ENCODE measurements at regions not wholly inside any gene's neighbourhood (a gene's known extent, or its start where the extent isn't known, plus 50 kb on each side); places are given as distances from the start of the nearest gene placed in this dataset.

DNA sequence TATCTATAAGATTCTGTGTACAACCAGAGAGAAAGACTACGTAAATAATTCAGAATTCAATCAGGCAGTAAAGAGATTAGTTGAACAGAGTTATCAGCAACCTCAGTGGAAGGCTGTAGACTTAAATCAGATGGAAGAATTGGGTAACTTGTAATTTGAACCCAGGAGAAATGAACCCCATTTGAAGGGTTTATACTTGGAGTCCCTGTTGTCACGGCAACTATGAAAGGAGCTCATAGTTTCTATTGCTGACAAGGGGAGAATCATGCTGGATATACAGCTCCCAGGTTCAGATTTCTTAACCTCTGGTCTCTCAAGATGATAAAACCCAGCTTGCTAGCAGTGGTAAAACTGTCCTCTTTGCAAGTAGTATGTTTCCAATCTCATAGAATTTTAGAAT, 54.4 kb upstream of the BMP4 start:
- TF ChIP-seq, protein P1, sequence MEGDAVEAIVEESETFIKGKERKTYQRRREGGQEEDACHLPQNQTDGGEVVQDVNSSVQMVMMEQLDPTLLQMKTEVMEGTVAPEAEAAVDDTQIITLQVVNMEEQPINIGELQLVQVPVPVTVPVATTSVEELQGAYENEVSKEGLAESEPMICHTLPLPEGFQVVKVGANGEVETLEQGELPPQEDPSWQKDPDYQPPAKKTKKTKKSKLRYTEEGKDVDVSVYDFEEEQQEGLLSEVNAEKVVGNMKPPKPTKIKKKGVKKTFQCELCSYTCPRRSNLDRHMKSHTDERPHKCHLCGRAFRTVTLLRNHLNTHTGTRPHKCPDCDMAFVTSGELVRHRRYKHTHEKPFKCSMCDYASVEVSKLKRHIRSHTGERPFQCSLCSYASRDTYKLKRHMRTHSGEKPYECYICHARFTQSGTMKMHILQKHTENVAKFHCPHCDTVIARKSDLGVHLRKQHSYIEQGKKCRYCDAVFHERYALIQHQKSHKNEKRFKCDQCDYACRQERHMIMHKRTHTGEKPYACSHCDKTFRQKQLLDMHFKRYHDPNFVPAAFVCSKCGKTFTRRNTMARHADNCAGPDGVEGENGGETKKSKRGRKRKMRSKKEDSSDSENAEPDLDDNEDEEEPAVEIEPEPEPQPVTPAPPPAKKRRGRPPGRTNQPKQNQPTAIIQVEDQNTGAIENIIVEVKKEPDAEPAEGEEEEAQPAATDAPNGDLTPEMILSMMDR (IDR thresholded peaks at IDR 0.05; ENCODE audit: low read depth, low read length, poor library complexity, severe bottlenecking) = no peak
- no peak for TF ChIP-seq EZH2phosphoT487 (IDR thresholded peaks at IDR 0.05; ENCODE audit: borderline replicate concordance, low read length)
